DOHH2 (cell line): ENCODE measurements at regions not wholly inside any gene's neighbourhood (a gene's known extent, or its start where the extent isn't known, plus 50 kb on each side); places are given as distances from the start of the nearest gene placed in this dataset.

Experiments used
- CTCF ChIP-seq: fragments of 200-600 bp; sonication (generic); IDR thresholded peaks from one replicate; pipeline ENCODE4 v1.5.1; 2014; ENCODE audit warnings: antibody characterized with exemption, mild to moderate bottlenecking, low read depth, low read length; ENCODE audit not compliant: poor library complexity, severe bottlenecking
- EZH2phosphoT487 ChIP-seq: fragments of 200-600 bp; sonication (generic); IDR thresholded peaks from 2 replicates; pipeline ENCODE4 v1.6.1; 2017; ENCODE audit warnings: borderline replicate concordance, mild to moderate bottlenecking, antibody characterized with exemption, low read length, moderate library complexity, mixed read lengths

DNA sequence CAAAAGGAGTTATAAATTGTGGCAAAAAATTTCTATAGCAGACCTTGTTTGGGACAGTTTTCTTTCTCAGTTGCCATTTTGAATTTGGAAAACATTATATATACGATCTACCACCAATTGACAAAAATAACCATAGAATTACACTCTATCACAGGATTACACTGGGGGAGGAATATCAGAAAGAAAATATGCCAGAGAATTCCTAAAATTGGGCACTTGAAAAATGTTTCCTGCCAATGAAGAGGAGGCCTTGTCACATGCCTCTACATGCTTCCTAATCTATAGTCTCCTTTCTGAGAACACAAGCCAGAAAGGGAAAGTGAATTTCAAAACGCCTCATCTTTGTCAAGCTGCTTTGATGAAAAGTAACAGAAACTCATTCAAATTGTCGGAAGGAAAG lies 78.5 kb upstream of the DNAH5 start:
- TF ChIP-seq CTCF (no peak), EZH2phosphoT487 (no peak)
